T47D (cell line): ENCODE measurements at regions not wholly inside any gene's neighbourhood (a gene's known extent, or its start where the extent isn't known, plus 50 kb on each side); places are given as distances from the start of the nearest gene placed in this dataset.

Source experiments
- DNase-seq, 2 experiments: peaks; one replicate each; pipeline versions ENCODE4 v3.0.0 to v3.0.0-alpha.2; 2011 to 2012; ENCODE audit warnings: low read depth in 1 of 2, low spot score in 1 of 2
- JUND ChIP-seq: IDR thresholded peaks from 2 replicates; pipeline ENCODE4 v1.6.1; 2012; ENCODE audit warnings: low read depth
- in situ Hi-C: cut with HindIII; loops from 2 replicates; pipeline ENCODE4 v1.10.0; 2016; ENCODE audit warnings: low sequenced_read_pairs, low pct_unique_long_range_greater_than_20kb

DNA sequence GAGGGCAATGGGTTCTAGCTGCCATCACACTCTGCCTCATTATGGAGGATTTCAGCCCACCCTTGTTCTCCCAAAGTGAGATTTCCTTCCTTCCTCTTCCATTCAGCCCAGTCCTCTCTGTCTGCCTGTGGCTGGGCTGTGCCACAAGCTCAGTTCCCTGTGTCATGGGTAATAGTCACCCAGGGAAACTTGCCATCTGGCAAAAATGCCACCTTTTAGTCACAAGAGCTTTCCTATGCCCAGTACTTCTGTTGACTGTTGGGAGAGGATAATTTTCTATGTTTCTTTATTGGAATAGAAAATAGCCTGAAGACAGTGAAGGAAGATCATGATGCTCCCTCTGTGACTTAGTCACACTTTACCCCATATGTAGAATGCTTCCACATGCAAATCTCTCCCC lies 71.4 kb downstream of the TLR4 start:
- TF ChIP-seq JUND = no peak
- in situ Hi-C loops = no loop called here
- DNase-seq = no peak

DNA sequence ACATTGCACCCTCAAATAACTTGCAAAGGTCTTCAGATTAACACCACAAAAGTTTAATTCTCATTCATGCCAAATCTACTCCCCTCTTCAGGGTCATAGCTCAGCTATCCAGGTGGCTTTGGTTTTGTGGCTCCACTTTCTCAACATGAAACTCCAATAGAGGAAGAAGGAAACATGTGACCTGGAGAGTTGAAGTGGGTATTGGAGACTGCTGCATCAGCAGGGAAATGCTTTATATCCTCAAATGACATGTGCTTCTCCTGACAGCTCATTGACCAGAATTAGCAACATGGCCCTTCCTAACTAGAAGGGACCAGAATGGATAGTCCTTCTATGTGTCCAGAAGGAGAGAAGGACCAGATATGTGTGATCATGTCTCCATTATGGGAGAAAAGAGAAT lies 73.6 kb downstream of the TLR4 start:
- in situ Hi-C loops = no loop called here
- DNase-seq = no peak

DNA sequence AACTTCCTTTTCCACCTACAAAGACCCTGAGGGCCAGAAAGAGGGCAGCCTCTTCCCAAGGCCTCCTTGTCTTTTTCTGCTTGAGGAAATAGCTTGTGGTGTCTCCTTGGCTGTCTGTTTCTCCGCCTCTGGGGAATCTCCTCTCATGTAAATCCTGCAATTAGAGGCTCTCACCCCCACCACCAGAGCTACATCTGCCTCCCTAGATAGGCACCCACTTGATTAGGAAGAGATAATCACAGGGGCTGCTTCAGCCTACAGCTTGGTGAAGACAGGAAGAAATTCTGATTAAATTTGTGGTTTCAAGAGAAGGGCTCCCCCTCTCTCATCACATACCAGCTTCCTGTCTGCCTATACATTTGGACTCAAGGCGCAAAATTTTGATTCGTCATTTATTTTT lies 75.6 kb downstream of the TLR4 start:
- no peak for DNase-seq
- TF ChIP-seq JUND = no peak
- in situ Hi-C loops = no loop called here

More for the DNA sequence above, 73.6 kb downstream of the TLR4 start:
- no peak for TF ChIP-seq JUND

DNA sequence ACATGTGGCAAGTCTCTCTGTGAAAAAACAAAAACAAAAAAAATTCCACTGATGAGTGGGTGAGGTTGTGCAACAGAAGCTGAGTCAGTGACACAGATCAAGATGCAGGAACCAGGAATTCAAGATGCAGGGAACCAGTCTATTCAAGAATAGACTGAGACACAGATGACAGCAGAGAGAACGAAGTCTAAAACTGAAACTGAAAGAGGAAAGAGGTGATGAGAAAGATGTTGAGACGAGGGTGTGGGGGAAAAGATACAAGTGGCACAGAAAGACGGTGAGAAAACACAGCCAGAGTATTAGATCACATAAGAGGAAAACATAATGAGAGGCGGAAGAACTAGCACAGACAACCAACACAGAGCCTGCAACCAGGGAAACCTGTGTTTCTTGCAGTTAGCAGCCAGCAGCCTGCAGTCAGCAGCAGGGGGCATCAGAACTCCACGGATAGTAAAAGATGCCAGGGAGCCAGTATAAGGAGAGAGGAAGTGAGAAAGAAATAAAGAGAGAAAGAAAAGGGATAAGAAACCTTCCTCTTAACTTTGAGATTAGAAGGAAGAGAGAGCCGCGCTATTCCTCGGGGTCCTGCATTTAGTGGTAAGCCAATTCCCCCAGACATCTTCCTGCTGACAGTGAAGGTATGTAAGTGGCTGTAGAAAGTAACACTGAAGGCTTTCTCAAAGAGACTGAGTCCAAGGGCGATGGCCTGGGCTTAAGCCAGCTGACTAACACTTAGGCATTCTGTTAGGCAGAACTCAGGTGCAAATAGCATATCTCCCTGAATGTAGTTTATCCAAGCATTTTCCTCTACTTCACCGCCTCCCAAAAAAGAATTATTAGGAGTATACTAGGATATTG lies 79.0 kb downstream of the TLR4 start:
- TF ChIP-seq JUND = no peak
- peak; percentile 33 to 82 for DNase-seq
- in situ Hi-C loops = no loop called here

DNA sequence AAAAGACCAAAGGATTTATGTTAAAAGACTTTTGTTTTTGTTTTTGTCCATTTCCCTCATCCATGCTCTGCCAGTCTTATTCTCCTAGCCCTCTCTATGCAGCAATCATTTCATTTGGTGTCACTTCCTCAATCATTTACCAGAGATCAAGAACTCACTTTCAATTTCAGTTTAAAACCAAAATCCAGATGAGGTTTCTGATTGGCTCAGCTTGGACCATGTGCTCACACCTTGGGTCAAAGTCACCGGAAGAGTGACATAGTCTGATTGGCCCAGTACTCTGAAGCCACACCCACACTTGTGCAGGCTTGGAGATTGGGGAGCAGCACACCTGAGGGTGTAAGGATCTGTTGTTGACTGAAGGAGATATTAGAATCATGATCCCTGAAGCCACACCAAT lies 79.6 kb downstream of the TLR4 start:
- in situ Hi-C loops = no loop called here
- DNase-seq = peak in 1 of 2 experiments; percentile 13
- TF ChIP-seq JUND = no peak

DNA sequence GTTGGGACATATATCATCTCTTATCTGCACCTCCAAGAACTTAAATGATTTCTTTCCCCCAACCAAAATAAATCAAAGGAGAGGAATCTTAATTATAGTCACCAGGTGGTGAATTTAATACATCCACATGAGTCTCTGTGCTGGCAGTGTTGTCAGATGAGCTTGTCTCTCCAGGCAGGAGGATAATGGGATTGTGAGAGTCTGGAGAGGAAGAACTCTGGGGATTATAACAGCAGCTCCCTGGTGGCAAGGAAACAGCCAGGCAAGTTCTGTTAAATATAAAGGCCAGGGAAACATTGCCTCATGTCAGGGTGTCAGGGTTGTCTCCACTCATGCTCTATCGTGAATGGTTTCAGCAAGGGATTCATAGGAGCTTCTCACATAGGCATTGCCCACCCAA lies 80.8 kb downstream of the TLR4 start:
- in situ Hi-C loops = no loop called here
- TF ChIP-seq JUND = no peak
- no peak for DNase-seq

DNA sequence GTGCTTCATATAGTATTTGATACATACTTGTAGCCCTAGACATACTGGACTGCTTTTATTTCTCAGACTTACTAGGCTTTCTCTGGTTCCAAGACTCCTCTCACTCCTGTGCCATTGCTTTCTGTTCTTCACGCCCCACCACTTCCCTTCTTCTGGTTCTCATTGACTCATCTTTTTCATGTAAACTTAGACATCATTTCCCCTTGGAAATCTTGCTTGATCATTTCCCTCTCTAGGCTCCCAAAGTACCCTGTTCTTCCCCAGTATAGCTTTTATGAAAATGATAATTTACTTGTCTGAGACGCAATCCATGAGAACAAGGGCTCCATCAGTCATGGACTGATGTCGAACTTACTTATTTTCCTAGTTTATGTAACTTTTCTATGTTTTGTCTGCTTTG lies 83.5 kb downstream of the TLR4 start:
- TF ChIP-seq JUND = no peak
- DNase-seq = no peak
- in situ Hi-C loops = no loop called here

DNA sequence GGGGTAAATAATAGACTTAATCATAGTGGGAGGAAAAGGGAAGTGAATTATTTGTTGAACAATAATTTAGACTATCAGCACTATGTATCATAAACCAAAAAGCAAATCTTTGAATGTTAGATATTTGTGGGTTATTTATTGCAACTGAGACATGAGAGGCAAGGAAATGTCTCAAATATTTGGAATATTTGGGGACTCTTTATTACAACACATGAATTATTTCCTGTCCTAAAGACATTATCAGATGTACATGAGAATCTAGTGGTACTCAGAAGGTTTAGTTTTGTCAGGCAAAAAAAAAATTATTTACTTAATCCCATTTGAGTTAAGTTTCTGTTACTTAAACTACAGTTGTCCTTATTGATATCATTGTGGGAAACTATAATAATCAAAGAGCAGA lies 91.1 kb downstream of the TLR4 start:
- TF ChIP-seq JUND = no peak
- in situ Hi-C loops = no loop called here
- no peak for DNase-seq

DNA sequence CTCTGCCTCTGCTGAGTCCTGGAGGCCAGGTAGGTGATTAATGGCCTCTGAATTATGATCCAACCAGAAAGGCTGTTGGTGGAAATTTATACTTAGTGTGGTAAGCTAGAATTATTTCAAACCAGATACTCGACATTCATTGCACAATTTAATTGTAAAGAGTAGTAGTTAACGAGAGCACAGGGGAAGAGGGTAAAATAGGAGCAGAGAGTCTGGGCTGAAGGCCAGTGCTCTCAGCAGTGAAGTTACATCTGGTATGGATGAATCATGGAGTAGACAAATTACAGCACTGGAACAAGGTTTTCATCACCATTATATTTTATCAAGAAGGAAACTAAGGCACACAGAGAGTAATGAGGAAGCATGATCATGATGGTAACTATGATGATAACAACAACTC lies 92.5 kb downstream of the TLR4 start:
- in situ Hi-C loops = no loop called here
- no peak for TF ChIP-seq JUND
- no peak for DNase-seq

DNA sequence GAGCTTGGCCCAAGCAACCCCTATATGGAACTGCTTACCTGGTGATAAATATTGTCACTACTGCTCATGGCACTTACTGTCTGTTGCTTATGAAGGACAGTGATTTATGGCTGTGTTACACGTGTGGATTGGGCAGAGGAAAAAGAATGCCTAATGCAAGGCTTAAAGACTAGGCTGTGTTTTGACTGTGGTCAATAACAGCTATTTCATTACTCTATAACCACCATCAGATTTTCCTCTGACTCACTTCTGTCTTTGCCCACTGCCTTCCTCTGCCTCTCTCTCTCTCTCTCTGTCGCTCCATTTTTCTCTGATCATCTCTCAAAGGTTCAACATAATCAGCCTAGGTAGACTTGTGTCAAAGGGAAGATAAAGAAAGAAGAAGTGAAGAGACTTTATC lies 96.2 kb downstream of the TLR4 start:
- TF ChIP-seq JUND = no peak
- in situ Hi-C loops = no loop called here
- no peak for DNase-seq

DNA sequence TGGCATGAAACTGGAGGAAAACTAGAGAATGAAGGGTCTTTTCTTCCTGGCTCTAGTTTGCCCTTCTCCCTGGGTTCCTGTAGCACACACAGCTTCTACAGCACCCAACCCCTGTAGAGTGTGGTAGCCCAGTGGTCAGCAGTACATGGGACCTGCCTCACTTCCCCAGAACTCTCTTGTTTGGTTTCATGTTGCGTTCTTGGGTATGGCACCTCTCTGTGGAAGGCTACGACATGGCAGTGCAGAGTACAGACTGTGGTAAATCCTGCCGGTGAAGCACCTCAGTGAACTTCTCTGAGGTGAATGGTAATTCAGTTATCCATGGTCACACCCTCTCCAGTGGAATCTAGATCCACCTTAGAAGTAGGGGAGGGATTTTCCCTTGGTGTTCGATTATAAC lies 105.5 kb downstream of the TLR4 start:
- in situ Hi-C loops = no loop called here

DNA sequence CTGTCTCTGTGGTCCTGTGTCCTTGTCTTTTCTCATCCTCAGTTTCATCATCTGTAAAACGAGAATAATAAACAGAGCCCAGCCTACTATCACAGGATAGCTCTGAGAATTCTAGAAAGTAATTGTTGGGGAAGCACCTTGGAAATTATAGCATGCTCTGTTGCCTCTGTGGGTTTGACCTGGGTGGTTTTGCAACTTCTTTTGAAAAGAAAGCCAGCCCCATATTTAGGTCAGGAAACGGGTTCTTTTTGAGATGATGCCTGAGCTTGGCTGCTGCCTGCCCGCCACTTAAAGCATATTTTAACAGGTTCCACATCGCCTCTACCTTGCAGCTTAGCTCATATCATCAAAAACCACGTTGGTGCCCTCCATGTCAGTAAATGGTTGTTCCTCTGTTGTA lies 111.1 kb downstream of the TLR4 start:
- no peak for DNase-seq
- in situ Hi-C loops = no loop called here
- no peak for TF ChIP-seq JUND

More for the DNA sequence above, 105.5 kb downstream of the TLR4 start:
- TF ChIP-seq JUND = no peak
- DNase-seq = no peak

DNA sequence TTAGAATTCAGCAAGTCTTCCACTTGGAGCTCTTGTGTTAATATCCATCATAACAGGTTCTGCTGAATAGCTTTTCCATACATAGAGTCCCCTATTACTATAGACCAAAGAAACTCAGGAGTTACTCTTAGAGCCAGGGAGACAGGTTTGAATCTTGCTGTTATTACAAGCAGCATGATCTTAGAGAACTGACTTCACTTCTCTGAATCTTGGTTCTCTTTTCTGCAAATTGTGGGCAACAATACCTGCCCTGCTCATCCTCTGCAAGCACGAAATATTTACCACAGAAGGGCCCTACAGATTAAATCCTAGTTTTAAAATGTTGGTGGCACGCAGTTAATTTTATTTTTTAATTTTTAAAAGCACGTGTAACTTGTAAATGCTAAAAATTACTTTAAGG lies 111.7 kb downstream of the TLR4 start:
- TF ChIP-seq JUND = no peak
- no peak for DNase-seq
- in situ Hi-C loops = no loop called here

DNA sequence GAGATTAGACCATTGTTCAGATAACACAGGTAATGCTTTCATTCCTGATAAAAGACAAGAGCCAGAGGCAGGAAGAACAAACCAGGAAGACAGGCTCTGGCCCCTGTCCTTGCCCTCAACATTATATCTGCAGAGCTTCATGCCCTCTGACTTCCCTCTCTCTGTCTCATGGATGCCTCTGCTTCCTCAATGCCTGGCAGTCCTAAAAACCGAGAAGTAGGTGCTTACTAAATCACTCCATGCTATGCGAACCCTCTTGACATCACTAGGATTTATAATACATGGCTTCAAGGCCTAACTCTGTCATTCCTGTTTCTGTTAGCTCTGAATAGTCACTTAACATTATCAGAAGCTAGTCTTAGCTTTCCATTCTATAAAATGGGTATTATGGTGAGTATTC lies 117.8 kb downstream of the TLR4 start:
- in situ Hi-C loops = no loop called here
- DNase-seq = no peak
- TF ChIP-seq JUND = no peak
